NCI-H446 (cell line): ENCODE measurements at regions not wholly inside any gene's neighbourhood (a gene's known extent, or its start where the extent isn't known, plus 50 kb on each side); places are given as distances from the start of the nearest gene placed in this dataset.

Experiments used
- DNase-seq, 2 experiments: peaks; one replicate each; lab custom pipeline; 2025; lab: John Stamatoyannopoulos, UW

GRCh38 chr1:157189096-157189495 lies 50.9 kb upstream of the ETV3 start:
- no peak for DNase-seq
